Natural killer cell (primary cell): ENCODE measurements at regions not wholly inside any gene's neighbourhood (a gene's known extent, or its start where the extent isn't known, plus 50 kb on each side); places are given as distances from the start of the nearest gene placed in this dataset.

Experiments used
- ATAC-seq, 3 donors: fragments of 150-1000 bp in 2 of 3; fragments of 200-7000 bp in 1 of 3; cut with Tn5 transposase; 1 replicate in 1 of 3; 2 replicates in 2 of 3; pipeline ENCODE4 v1.10.0; 2021; ENCODE audit warnings: mild to moderate bottlenecking in 2 of 3, moderate library complexity in 2 of 3
- DNase-seq, 2 donors: peaks; one replicate each; pipeline versions ENCODE4 v3.0.0 to v3.0.0-alpha.2; 2013 to 2021; ENCODE audit warnings: mixed read lengths in 1 of 2
- H3K27ac ChIP-seq: one replicate; pipeline ENCODE4 v1.5.1; 2013; ENCODE audit warnings: mild to moderate bottlenecking, low read length
- H3K27me3 ChIP-seq: one replicate; pipeline ENCODE4 v1.6.1; 2013; ENCODE audit warnings: low read length; ENCODE audit not compliant: control insufficient read depth, insufficient read depth
- H3K36me3 ChIP-seq: one replicate; pipeline ENCODE4 v1.6.1; 2013; ENCODE audit warnings: low read length; ENCODE audit not compliant: control insufficient read depth, insufficient read depth
- H3K4me1 ChIP-seq: one replicate; pipeline ENCODE4 v1.6.1; 2013; ENCODE audit warnings: low read length; ENCODE audit not compliant: control insufficient read depth, insufficient read depth
- H3K4me3 ChIP-seq: one replicate; pipeline ENCODE4 v1.5.1; 2013; ENCODE audit warnings: low read length
- H3K9me3 ChIP-seq: one replicate; pipeline ENCODE4 v1.6.1; 2013; ENCODE audit warnings: low read length; ENCODE audit not compliant: control insufficient read depth, insufficient read depth
- H3K27ac Mint-ChIP-seq, 2 donors: one replicate each; pipeline ENCODE4 v1.8.0; 2022; ENCODE audit warnings: mild to moderate bottlenecking in 2 of 2, mixed read lengths in 2 of 2, moderate library complexity in 1 of 2
- H3K27me3 Mint-ChIP-seq, 2 donors: one replicate each; pipeline ENCODE4 v1.8.0; 2022; ENCODE audit warnings: low read depth in 2 of 2, mixed read lengths in 2 of 2
- H3K36me3 Mint-ChIP-seq: one replicate; pipeline ENCODE4 v1.8.0; 2022; ENCODE audit warnings: mixed read lengths
- H3K4me1 Mint-ChIP-seq, 2 donors: one replicate each; pipeline ENCODE4 v1.8.0; 2022; ENCODE audit warnings: mixed read lengths in 2 of 2
- H3K4me3 Mint-ChIP-seq: one replicate; pipeline ENCODE4 v1.8.0; 2022; ENCODE audit warnings: mild to moderate bottlenecking, moderate library complexity, mixed read lengths
- H3K9me3 Mint-ChIP-seq, 2 donors: one replicate each; pipeline ENCODE4 v1.8.0; 2022; ENCODE audit warnings: mixed read lengths in 2 of 2
- CTCF ChIP-seq: fragments of 200-600 bp; IDR thresholded peaks from one replicate; pipeline ENCODE4 v1.8.0; 2022; ENCODE audit warnings: antibody characterized with exemption
- WGBS: methylation state at CpG from one replicate; pipeline ENCODE4 v1.1.7; 2013; ENCODE audit warnings: missing lambda C conversion rate; ENCODE audit not compliant: insufficient coverage; 5-methylcytosine and 5-hydroxymethylcytosine counted together
- intact Hi-C: fragments of 100-400 bp; cut with micrococcal nuclease; formaldehyde crosslinking; loops from one replicate; pipeline ENCODE4 v1.14.2; 2022

DNA sequence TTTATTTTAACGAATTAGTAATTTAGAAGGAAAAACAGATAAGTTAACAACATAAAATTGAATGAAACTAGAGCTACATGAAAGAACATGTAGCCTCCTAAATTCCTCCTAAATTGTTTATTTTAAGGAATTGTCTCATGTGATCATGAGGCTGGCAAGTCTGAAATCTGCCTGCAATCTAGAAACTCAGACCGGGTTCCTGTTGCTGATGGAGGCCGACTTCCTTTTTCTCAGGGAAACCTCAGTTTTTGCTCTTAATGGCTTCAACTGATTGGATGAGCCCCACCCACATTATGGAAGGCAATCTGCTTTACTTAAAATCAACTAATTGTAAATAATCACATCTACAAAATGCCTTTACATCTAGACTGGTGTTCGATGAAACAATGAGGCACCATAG lies 205.0 kb upstream of the ADRA1D start:
- WGBS, result 45% methylated on average over 3 of the region's 4 CpGs
- no peak for ATAC-seq
- no peak for DNase-seq
- Histone ChIP-seq H3K27me3 (no peaks in the 10 kb centered on the region), H3K4me1 (no peaks in the 10 kb centered on the region), H3K4me3 (no peak overlapping the region), H3K9me3 (no peaks in the 10 kb centered on the region), H3K27ac (no peak overlapping the region), H3K36me3 (no peaks in the 10 kb centered on the region)
- no peaks in the 10 kb centered on the region for H3K4me1 Mint-ChIP-seq
- no peak for TF ChIP-seq CTCF
- H3K36me3 Mint-ChIP-seq, result no peaks in the 10 kb centered on the region
- H3K27me3 Mint-ChIP-seq, result peaks cover 0 to 26% of the 10 kb centered on the region in 2 donors
- H3K27ac Mint-ChIP-seq, result no peak overlapping the region
- intact Hi-C loops, result no loop called here
- no peaks in the 10 kb centered on the region for H3K9me3 Mint-ChIP-seq
- no peak overlapping the region for H3K4me3 Mint-ChIP-seq

GRCh38 chr20:4453359-4453758 lies 204.3 kb upstream of the ADRA1D start:
- no peak overlapping the region for H3K4me3 Mint-ChIP-seq
- ATAC-seq (no peak), DNase-seq (no peak)
- H3K36me3 Mint-ChIP-seq, result no peaks in the 10 kb centered on the region
- no peaks in the 10 kb centered on the region for H3K36me3 ChIP-seq
- no peak overlapping the region for H3K27ac ChIP-seq
- H3K4me1 Mint-ChIP-seq, result no peaks in the 10 kb centered on the region
- peaks cover 0 to 26% of the 10 kb centered on the region in 2 donors for H3K27me3 Mint-ChIP-seq
- intact Hi-C loops, result no loop called here
- H3K4me1 ChIP-seq, result no peaks in the 10 kb centered on the region
- WGBS, result 93% methylated on average over 1 of the region's 1 CpG
- no peak overlapping the region for H3K27ac Mint-ChIP-seq
- no peaks in the 10 kb centered on the region for H3K9me3 Mint-ChIP-seq
- H3K9me3 ChIP-seq, result no peaks in the 10 kb centered on the region
- no peak overlapping the region for H3K4me3 ChIP-seq
- TF ChIP-seq CTCF, result no peak
- H3K27me3 ChIP-seq, result no peaks in the 10 kb centered on the region

DNA sequence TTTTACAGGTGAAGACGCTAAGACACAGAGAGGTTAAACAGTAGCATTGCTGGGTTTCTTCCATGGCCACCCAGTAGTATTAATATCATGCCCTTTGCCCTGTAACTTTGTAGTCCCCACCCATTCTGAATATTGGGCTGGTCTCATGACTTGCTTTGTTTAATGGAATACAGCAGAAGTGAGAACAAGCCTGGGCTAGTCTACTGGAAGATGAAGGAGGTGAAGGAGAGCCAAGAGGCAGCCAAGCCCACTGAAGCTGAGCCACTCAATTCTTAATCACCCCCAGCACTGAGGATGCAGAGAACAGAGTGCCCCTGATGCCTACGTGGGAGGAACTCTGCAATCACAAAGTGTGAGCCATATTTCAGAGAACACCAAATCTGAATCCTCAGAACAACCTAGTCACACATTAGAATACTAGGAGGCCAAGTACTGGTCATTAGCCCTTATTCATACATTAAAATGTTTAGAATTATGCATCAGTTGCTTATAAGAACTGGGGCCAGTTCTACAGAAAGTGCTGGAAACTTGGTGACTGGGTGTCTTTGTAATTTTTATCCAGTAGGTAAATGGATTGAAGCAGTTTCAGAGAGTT lies 202.5 kb upstream of the ADRA1D start:
- Histone ChIP-seq H3K9me3 (no peaks in the 10 kb centered on the region), H3K4me1 (no peaks in the 10 kb centered on the region), H3K4me3 (no peak overlapping the region), H3K27me3 (peaks cover 2% of the 10 kb centered on the region), H3K36me3 (no peaks in the 10 kb centered on the region), H3K27ac (no peak overlapping the region)
- no peak for DNase-seq
- Mint-ChIP-seq H3K27ac (no peak overlapping the region), H3K27me3 (peaks cover 0 to 26% of the 10 kb centered on the region in 2 donors), H3K4me3 (no peak overlapping the region), H3K9me3 (no peaks in the 10 kb centered on the region), H3K4me1 (no peaks in the 10 kb centered on the region), H3K36me3 (no peaks in the 10 kb centered on the region)
- TF ChIP-seq CTCF, result no peak
- intact Hi-C loops, result no loop called here
- 61% methylated on average over 2 of the region's 2 CpGs for WGBS
- no peak for ATAC-seq
